Fibroblast of pulmonary artery (primary cell): ENCODE measurements at regions not wholly inside any gene's neighbourhood (a gene's known extent, or its start where the extent isn't known, plus 50 kb on each side); places are given as distances from the start of the nearest gene placed in this dataset.

Source experiments
- DNase-seq: peaks from one replicate; pipeline ENCODE4 v3.0.0-alpha.2; 2010; ENCODE audit warnings: low read depth
- H3K4me3 ChIP-seq: replicated peaks from 2 replicates; pipeline ENCODE4 v1.5.1; 2011; ENCODE audit warnings: low read depth, mild to moderate bottlenecking, control low read depth, low read length, moderate library complexity
- TF ChIP-seq, protein P1 (sequence below): IDR thresholded peaks from 2 replicates; pipeline ENCODE4 v1.5.1; 2011; ENCODE audit warnings: mild to moderate bottlenecking, control low read depth, low read length, inconsistent platforms; ENCODE audit errors: missing control alignments

DNA sequence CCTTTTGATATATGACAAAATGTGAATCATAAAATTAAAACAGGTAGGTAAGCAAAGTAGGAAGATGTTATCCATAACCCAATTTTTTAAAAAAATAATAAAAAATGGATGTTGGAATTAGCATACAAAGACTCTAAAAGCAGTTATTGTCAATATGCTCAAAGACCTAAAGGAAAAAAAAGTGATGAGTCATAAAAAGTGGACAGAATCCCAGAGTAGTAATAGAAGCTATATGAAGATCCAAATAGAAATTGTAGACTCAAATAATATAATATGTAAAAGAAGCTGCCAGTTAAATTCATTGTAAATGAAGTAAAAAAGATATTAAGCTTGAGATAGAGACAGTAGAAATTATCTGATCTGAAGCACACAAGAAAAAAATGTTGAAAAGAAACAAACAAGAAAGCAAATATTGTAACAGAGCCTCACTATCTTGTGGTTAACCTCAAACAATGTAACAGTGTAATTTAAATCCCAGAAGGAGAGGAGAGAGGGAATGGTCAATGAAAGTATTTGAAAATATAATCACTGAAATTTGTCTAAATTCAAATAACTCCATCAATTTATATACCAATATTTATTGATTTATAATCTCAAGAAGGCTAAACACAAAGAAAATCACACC, 773.4 kb upstream of the RAG2 start:
- no peak overlapping the region for H3K4me3 ChIP-seq

DNA sequence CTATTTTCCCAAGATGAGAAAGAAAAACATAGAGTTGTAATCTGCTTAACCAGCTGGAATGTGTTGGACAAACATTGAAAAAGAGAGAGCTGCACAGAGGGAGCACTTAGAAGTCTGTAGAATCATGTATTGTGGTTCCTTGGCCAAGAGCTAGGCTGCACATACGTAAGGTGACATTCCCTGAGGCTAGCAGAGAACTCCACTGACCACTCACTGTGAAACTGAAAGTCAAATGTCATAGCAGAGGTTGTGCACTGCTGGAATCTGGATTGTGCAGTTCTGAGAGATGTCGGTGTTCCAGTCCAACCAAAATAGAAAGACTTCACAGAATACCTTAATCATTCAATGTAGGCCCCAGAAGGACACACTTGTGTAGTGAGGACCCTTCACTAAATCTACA, 772.8 kb upstream of the RAG2 start:
- no peak overlapping the region for H3K4me3 ChIP-seq
- TF ChIP-seq, protein P1, sequence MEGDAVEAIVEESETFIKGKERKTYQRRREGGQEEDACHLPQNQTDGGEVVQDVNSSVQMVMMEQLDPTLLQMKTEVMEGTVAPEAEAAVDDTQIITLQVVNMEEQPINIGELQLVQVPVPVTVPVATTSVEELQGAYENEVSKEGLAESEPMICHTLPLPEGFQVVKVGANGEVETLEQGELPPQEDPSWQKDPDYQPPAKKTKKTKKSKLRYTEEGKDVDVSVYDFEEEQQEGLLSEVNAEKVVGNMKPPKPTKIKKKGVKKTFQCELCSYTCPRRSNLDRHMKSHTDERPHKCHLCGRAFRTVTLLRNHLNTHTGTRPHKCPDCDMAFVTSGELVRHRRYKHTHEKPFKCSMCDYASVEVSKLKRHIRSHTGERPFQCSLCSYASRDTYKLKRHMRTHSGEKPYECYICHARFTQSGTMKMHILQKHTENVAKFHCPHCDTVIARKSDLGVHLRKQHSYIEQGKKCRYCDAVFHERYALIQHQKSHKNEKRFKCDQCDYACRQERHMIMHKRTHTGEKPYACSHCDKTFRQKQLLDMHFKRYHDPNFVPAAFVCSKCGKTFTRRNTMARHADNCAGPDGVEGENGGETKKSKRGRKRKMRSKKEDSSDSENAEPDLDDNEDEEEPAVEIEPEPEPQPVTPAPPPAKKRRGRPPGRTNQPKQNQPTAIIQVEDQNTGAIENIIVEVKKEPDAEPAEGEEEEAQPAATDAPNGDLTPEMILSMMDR = no peak
- no peak for DNase-seq

More for the DNA sequence above, 773.4 kb upstream of the RAG2 start:
- no peak for DNase-seq
- TF ChIP-seq, protein P1 = no peak

DNA sequence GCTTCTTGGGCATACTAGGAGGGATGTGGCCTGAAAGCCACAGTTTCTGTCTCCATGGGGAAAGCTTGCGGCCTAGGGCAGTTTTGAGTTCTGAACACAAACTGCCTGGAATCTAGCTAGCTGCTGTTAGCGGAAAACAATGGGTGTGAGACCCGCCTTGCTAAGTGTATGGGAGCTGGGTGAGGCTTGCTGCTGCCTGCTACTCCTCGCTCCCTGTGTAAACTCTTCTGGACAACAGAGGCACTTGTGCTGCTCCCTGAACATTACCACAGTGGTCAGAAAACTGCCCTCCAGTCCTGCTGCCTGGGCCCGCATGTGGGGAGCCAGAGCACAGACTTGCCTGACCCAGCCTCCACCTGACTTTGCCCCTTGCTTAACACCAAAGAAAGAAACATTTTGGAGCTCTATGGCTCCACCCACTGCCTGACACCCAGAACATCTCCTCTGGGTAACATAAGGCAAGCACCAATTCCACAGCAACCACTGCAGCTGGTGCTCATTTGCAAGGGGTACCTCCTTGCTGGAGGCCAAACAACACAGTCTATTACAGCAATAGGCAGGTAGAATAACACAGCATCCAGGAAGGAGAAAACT, 766.3 kb upstream of the RAG2 start:
- TF ChIP-seq, protein P1 = no peak
- DNase-seq = no peak
- H3K4me3 ChIP-seq = no peak overlapping the region

DNA sequence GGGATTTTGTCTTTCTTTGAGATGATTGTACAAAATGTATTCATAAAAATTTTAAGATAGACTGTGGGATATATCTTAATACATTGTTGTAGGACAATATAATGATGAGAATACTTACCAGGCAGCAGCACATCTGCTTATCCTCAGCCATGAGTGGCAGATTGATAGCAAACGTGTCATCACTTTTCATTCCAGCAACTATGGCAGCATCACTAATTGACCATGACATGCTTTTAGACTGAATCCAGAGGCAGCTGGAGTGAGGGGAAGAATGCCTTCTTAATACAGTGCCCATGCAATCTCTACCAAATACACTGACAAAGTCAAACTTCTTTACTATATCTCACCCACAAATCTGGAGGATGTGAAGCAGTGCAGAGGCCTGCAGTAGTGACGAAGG, 755.2 kb upstream of the RAG2 start:
- no peak overlapping the region for H3K4me3 ChIP-seq
- DNase-seq = no peak
- TF ChIP-seq, protein P1 = no peak

DNA sequence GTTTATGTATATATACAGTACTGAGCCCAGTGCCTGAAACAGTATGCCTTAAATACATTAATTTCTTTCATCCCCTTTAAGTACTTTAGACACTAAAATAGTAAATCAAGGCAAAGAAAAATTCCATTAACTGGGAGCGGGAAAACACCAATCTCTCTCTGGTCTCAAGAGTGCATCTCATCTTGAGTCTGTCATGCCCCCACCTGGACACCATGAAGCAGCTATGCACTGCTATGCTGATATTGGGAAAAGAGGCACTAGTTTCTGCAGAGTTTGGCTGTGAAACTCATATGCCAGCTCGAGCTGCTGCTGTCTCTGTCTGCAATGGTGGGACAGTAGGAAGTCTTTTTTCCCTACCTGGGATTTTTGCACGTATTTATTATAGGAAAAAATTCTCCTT, 754.4 kb upstream of the RAG2 start:
- H3K4me3 ChIP-seq = no peak overlapping the region
- DNase-seq = no peak
- TF ChIP-seq, protein P1 = no peak

DNA sequence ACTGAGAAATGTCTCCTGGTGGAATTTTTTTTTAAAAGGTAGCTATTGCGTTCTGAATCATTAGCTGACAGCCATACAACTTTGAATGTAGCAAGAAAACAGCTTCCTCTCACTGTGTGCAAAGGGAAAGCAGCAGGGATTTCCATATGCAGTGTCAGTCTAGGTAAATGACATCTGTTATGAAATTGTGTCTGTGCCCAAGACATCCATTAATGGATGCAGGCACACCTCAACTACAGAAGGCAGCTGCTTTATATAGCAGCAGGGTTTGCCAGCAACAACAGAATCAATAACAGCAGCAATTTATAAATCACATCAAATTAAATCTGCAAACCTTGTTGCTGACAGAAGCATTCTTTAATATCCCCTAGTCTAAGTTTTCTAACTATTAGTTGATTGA, 745.3 kb upstream of the RAG2 start:
- DNase-seq = no peak
- TF ChIP-seq, protein P1 = no peak

DNA sequence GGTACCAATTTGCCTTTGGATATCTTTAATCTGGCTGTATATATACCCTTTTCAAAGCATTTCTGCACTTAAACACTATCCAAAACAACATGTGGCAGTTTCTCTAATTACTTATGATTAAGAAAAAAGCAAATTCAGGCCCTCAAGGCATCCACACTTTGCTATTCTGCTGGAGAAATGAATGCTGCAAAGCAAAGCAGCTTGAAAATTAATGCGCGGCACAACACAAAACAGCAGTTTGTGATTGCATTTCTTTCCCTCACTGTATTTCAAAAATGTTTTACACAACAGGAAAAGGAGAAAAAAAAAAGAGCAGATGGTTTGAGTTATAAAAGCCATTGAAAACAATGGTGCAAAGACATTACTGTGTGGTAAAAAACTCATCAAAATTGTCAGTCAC, 738.4 kb upstream of the RAG2 start:
- H3K4me3 ChIP-seq = no peak overlapping the region
- TF ChIP-seq, protein P1 = no peak
- DNase-seq = no peak

More for the DNA sequence above, 745.3 kb upstream of the RAG2 start:
- no peak overlapping the region for H3K4me3 ChIP-seq
